ENCODE measurements at regions not wholly inside any gene's neighbourhood (a gene's known extent, or its start where the extent isn't known, plus 50 kb on each side); places are given as distances from the start of the nearest gene placed in this dataset.

GRCh38 chr3:69647511-69648110 is 91.7 kb upstream of the MITF start:
- no peak for TF ChIP-seq SP1 (IDR thresholded peaks at IDR 0.05)
- TF ChIP-seq FOXA1 (IDR thresholded peaks at IDR 0.05) = no peak
- no peak for TF ChIP-seq CTBP1 (IDR thresholded peaks at IDR 0.05; ENCODE audit: borderline replicate concordance)
- no peak for TF ChIP-seq FOXM1 (IDR thresholded peaks at IDR 0.05; ENCODE audit: borderline replicate concordance)
- TF ChIP-seq HDGF (IDR thresholded peaks at IDR 0.05; ENCODE audit: borderline replicate concordance) = no peak
- TF ChIP-seq PKNOX1 (IDR thresholded peaks at IDR 0.05) = no peak
- TF ChIP-seq ELF4 (IDR thresholded peaks at IDR 0.05) = no peak
